ENCODE measurements at regions not wholly inside any gene's neighbourhood (a gene's known extent, or its start where the extent isn't known, plus 50 kb on each side); places are given as distances from the start of the nearest gene placed in this dataset.

- TF ChIP-seq CTCF (IDR thresholded peaks at IDR 0.05; ENCODE audit: low read depth, low read length, missing input control), result no peak
- no peak for TF ChIP-seq ZBTB33 (IDR thresholded peaks at IDR 0.05)
- TF ChIP-seq TAF1 (conservative IDR thresholded peaks at IDR 0.05), result no peak
- no peak for TF ChIP-seq MAX (IDR thresholded peaks at IDR 0.05)
- TF ChIP-seq REST (IDR thresholded peaks at IDR 0.05), result no peak
- TF ChIP-seq ATF3 (IDR thresholded peaks at IDR 0.05), result no peak
- no peak for TF ChIP-seq JUND (IDR thresholded peaks at IDR 0.05)
- TF ChIP-seq RAD21 (IDR thresholded peaks at IDR 0.05), result no peak
- TF ChIP-seq YY1 (IDR thresholded peaks at IDR 0.05), result no peak
- no peak for TF ChIP-seq NR2F2 (IDR thresholded peaks at IDR 0.05)
- TF ChIP-seq FOXA1 (IDR thresholded peaks at IDR 0.05), result no peak
- no peak for TF ChIP-seq SP1 (IDR thresholded peaks at IDR 0.05)
- no peak for TF ChIP-seq GABPA (IDR thresholded peaks at IDR 0.05 in 1 of 2, conservative IDR thresholded peaks at IDR 0.05 in 1 of 2)
Measured at GRCh38 chr6:168994956-168995355, 258.7 kb downstream of the THBS2 start.

Data from liver (tissue), 3 donors.